ENCODE measurements at regions not wholly inside any gene's neighbourhood (a gene's known extent, or its start where the extent isn't known, plus 50 kb on each side); places are given as distances from the start of the nearest gene placed in this dataset.

DNA sequence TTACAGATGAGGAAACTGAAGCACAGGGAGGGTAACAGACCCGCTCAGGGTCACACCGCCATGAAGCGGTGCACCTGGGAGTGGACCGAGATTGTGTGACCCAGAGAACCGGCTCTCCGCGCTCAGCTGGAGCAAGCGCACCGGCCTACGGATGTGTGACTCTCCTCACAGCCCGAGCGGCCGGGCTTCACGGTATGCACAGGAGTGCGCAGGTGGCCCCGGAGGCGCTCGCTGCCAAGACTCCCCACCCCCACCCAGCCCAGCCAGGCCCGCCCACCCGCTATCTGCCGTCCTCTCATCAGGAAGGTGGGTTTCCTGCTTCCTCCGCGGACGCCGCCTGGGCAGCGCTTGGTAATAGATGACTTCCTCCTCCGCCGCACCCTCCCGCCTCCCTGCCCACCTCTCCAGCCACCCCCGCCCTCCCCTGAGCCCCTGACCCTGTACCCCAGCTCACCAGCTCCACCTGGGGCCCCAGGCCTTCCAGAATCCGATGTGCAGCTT, 110.7 kb downstream of the NCOR2 start:
- peak; percentile 61 for DNase-seq

DNA sequence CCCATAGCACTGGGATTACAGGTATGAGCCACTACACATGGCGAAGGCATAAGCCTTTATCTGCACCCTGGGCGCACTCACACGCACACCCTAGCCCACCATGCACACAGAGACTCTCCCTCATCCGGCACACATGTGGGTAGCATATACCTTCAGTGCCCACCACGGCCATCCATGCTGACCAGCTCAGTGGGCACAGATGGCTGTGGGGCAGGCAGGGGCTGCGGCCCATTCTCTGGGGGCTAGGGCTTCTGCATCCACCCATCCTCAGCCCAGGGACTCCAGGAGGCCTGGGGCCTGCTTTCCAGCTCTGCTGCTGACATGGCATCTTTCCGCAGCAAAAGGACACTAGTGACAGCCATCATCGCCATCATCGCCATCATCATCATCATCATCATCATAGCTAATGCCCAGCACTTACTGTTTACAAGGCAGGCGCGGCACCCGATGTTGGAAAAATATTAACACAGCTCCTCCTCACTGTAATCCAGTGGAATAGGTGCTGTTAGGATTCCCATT, 111.2 kb downstream of the NCOR2 start:
- no peak for DNase-seq

DNA sequence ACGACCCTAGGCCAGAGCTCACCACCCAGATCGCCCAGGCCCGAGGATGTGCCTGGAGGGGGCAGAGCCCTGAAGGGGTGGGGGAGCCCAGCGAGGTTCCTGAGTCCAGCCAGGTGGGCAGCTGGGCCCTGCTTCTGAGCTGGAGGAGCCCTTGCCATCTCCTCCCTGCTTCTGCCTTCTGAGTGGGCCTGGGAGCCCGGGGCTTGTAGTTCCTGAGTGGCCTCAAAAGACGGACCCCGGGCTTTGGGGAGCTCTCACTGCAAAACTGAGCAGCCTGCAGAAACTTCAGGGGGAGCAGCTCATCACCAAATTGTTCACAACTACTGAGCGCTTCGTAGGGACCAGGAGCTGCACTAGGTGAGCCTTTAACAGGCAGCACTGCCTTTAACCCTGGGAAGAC, 112.1 kb downstream of the NCOR2 start:
- DNase-seq: no peak

DNA sequence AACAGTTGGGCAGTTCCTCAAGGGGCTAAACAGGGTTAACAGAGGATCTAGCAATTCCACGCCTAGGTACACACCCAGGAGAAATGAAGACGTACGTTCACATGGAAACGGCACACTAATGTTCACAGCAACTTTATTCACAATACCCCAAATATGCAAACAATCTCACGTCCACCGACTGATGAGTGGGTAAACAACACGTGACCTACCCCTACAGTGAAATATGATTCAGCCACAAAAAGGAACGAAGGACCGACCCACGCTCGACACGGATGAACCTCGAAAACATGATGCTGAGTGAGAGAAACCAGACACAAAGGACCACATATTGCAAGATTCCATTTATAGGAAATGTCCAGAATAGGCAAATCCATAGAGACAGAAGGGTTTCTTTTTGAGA, 112.7 kb downstream of the NCOR2 start:
- no peak for DNase-seq

DNA sequence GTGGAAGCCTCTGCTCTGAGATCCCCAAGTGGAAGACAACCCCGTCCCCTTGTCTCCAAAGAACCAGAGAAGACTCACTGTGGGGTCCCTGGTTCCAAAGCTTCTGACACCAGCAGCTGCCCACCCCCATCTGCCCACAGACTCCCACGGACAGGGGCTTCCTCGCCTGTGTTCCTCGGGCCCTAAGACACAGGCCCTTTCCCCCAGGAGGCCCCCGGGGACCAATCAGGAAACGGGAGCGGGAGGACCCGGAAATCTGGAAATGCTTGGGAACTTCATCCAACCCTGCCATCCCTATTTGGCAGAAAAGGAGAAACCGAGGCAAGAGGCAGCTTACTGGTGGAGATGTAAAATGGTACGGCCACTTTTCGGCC, 113.1 kb downstream of the NCOR2 start:
- DNase-seq: no peak

DNA sequence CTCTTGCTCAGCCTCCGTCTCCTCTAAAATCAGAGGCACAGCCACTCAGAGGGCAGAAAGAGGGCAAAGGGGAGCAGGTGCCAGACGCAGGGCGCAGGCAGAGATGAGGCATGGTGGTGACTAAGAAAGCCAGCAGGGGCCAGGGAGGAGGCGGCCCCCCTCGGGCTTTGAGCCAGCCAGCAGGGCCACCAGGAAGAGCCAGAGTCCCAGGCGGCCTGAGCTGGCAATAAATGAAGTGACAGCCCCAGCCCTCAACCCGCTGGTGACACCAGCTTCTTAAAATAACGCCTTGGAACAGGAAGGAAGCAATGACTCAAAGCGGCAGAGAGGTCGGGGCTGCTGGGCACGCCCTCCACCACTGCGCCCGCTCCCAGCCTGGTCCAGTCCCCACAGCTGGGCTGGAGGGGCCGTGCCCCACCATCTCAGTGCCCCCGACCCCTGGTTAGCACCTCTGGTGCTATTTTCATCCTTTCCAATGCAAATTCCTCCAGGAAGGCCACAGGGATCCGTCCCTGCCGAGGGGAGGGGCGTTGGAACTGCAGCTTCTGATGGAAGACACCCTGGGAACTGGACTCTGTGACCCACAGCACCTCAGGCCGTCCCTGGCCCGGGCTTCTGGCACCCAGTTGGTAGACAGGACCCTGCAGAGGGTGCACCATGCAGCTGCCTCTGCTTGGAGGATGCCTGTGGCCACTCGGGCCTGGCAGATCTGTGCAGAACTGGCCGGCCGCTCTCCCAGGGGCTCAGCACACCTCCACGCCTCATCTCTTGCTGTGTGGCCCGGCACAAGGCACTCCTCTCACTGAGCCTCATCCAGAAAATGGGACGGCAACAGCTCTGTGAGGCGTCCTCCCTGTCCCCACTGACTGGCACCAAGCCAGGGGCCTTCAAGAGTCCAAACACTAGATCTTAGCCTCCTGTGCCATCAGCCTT, 113.7 kb downstream of the NCOR2 start:
- peak; percentile 90 for DNase-seq

DNA sequence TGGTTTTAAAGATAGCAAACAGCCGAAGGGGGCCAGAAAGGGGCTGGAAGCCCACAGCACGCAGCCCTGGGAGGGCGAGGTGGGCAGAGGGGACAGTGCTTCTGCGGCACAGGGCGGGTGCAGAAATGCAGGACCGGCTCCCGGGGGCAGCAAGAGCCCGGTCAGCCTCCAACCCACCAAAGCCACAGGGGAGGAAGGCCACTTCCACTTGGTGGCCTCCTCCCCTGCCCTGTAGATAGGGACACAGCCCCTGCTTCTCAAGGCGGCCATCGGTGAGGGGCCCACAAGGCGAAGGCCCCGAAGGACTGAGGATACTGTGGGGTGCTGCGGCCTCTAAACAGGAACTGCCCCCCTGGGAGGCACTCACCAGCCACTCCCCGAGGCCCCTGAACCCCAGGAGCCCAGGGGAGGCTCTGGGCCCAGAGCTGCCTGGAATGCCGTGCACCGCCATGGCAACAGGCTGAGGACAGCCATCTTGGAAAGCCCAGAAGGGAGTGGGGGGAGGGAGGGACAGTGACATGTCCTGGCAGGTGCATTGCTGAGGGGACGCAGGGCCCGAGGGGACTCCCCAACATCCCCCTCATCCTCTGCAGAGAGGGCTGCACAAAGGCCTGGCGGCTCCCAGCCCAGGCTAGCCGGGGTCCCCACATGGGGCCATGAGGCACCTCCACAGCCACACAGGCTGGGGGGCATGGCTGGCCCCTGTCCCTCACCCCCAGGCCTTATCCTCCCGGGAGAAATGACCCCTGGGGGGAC, 114.7 kb downstream of the NCOR2 start:
- DNase-seq: no peak

DNA sequence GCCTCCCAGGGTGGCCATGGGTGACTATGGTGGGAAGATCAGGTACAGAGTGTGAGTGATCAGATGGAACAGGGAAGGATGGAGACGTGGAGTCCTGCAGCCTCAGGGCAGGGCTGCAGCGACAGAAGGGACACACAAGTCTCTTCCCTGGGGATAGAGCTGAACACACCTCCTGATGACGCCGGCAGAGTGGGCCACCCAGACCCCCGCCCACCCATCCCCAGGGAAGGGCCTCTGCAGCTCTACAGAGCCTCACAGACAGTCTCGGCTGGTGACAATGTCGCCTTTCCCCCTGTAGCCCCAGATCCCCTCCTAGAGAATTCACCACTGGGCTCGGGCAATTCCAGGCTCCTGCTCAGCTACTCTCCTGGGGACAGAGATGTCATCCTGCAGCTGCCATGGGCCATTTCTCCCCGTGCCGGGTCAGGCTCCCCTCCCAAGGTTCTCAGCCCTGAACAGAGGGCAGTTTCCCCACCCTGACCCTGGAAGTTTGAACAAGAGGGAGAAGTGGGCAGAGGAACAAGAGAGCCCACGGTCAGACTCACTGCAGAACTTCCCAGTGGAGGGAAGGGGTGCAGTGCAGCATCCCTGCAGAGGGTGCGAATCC, 115.7 kb downstream of the NCOR2 start:
- no peak for DNase-seq

DNA sequence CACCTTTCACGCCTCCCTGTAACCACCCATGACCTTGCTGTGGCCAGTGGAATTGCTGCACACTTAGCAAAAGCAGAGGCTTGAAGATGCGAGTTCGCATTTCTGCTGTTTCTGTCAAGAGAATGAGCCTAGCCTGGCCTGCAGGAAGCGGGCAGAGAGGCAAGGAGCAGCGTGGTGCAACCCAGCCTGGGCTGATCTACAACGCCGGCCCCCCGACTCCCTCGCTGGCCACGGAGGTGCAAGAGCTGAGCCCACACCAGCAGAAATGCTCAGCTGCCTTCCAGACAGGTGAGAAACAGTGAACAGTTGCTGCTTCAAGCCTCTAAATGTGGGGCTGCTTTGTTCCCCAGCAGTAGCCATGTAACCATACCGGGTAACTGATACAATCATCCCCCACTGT, 116.4 kb downstream of the NCOR2 start:
- DNase-seq: no peak

DNA sequence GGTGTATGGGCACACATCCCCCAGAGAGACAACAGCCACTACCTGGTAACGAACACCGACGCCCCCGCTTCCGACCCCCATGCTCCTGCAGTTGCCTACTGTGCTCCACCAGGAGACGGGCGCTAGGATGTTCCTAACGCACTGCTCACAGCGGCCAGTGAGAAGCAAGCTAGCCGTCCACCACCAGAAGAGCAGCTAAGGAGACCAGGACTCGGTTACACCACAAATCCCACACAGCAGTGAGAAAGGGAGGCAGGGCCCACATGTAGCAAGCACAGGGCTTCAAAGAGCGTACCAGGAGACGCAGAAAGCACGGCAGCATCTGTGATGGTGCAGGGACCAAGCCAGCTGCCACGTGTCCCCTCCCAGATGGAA, 117.0 kb downstream of the NCOR2 start:
- no peak for DNase-seq

DNA sequence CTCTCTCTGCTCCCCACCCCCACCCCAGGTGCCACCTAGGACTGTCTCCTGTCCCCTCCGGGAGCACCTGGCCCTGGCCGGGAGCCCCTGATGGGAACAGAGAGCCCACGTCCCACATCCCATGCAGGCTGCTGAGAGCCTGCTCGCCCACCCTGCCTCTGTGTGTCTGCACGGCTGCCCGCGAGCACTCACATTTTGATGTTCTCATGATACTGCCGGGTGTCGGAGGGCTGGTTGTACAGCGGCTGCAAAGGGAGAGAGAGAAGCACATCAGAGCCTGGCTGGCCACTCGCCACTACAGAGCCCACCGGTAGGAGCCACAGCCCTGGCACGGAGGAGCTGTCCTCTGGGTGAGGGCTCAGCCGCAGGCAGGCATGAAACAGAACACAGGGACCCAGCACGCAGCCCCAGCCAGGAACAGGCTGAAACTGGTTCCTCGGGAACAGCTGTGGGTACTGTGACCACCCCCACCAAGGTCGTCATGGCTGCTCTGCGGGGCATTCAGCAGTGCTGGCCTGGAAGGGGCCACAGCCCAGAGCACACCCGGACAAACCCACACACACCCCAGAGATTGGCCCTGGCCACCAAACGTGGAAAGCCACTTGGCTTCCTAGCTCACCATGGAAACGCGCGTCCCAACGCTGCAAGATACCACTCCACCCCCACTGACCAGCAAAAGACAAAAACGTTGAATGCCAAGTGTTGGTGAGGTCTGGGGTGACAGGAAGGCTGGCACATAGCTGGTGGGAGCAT, 117.6 kb downstream of the NCOR2 start:
- no peak for DNase-seq

DNA sequence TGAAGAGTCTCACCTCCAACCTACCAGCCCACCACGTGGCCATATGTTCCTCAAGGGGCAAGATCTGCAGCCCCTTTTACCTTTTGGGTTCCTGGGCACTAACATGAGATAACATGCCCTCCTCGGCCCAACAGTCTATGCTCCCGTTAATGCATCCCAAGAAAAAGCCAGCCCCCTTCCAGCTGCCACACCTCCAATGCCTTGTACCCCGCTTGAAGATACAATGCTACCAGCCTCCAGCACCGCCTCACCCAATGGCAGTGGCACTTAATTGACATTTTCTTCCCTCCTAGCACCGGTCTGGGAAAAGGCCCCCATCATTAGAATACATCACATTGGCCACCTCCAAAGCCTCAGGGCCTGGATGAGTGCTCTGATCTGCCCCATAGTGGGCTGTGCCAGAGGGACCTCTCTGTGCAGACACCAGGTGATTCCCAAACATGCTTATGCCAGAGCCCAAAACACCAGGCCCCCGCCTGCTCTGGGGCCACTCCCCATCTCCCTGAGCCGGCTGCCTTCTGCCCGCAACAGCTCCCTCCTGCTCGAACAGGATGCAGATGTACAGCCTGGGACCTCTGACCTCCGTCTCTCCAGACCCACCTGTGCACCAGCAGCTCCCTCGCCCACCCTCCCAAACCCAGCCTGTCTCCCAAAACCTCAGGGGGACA, 118.3 kb downstream of the NCOR2 start:
- DNase-seq: no peak

DNA sequence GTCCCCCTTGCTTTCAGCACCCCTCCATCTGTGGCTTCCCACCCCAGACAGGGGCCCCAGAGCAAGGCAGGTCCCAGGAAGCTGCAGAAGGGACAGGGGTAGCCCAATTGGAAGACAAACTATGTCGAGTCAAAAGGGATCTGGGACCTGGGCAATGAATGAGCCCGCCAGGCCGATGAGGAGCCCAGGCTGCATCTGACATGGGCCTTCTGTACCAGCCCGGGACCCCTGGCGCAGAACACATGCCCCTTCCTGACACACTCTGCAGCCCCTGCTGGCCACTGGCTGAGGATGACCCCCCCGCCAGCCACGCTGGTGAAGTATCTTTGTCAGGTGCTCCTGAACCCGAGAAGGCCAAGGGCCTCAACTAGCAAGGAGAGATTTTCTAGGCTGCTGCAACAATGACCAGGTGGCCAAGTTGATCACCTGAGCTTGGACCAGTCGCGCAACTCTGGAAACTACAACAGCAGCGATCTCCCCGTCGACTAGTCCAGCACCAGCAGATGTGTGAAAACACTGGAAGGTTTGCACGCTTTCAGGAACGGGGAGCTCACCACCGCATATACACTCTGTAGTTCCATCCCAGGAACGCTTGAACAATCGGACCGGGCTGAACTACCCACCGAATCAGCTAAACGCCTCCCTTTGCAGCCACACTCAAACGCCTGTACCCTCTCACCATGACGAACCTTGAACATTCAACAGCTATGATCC, 119.0 kb downstream of the NCOR2 start:
- no peak for DNase-seq

DNA sequence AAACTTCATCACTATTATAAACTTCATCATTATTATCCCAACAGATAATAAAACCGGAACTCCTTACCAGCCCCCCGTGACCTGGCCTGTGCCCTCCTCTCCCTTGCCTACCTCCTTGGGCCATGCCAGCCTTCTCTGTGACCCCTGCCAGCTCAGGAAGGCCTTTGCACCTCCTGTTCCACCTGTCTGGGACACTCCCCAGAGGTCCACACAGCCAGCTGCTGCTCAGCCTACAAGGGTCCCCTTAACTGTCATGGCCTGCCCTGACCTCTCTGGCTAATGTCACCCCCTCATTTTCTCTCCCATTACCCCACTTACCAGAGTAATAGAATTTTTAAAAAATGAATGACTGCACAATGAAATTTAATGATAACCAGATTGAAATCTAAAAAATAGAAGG, 121.0 kb downstream of the NCOR2 start:
- no peak for DNase-seq

DNA sequence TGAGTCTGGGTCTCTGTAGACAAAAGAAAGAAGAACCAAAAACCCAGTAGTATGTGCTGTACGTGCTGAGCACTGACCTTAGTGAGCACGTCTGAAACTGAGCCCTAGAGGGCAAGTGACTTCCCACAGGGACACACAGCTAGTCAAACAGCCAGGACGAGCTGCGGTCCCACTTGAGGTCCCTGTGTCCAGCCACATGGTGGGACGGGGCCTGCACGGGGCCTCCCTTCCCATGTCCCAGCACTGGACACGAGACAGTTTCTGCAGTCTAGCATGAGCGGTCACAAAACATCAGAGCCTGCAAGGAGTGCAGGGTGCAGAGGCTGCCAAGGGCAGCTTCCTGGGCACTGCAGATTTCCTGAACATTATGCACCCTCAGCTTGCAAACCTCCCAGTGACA, 121.6 kb downstream of the NCOR2 start:
- DNase-seq: no peak

DNA sequence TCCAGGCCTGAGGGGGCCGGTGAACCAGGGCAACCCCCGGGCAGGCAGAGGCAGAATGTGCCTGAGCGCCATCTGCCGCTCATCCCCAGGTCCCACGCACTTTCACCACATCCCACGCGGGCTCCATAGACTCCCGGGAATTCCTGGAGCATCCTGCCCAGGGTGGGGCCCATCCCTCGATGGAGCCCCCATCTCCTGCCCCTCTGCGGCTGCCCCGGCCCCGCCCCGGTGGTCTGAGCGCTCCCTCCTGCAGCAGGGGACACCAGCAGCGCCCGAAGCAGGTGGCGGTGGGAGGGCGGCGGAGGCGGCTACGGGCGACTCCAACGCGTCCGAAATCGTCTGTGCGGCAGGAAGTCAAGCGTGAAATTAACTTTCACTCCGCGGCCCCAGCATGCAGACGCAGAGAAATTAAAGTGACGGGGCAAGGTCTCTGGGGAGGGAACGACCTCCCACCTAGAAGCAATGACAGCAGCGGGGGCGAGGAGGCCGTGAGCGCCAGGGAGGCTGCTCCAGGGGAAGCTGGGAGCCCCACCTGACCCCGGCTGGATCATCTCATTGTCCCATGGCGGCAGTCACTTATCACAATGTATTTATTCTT, 122.2 kb downstream of the NCOR2 start:
- DNase-seq: no peak

DNA sequence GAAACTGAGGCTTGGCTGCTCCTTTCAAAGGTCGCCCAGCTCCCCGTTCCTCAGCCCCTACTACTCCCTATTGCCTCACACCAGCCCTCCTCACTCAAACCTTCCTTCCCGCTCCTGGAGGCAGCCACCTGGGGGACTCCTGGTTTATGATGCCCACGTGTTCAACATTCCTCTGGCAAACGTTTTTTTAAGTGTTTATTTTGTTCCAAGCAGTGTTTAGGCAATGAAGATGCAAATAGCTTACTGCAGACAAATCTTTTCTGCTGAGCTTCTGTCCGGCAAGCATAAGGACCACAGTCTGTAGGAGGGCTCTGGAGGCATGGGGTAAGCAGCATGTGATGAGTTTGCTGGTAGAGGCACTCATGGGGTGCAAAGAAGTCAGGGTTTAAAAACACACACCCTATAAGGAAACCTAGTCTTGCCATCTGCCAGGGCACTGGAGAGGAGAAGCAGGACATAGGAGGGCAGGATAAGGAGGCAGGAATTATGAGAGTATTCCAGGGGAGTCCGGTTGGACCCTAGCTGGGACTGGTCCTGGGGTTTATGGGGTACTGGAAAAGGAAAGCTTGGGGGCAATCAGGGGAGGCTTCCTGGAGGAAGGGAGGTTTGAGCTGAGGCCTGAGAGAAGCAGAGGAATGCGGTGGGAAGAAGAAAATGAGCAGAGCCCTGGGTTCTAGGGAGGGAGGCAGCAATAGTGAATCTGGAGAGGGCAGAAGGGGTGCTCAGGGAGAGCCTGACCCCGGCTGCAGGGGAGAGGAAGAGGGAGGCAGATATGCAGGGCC, 123.3 kb downstream of the NCOR2 start:
- DNase-seq: no peak

DNA sequence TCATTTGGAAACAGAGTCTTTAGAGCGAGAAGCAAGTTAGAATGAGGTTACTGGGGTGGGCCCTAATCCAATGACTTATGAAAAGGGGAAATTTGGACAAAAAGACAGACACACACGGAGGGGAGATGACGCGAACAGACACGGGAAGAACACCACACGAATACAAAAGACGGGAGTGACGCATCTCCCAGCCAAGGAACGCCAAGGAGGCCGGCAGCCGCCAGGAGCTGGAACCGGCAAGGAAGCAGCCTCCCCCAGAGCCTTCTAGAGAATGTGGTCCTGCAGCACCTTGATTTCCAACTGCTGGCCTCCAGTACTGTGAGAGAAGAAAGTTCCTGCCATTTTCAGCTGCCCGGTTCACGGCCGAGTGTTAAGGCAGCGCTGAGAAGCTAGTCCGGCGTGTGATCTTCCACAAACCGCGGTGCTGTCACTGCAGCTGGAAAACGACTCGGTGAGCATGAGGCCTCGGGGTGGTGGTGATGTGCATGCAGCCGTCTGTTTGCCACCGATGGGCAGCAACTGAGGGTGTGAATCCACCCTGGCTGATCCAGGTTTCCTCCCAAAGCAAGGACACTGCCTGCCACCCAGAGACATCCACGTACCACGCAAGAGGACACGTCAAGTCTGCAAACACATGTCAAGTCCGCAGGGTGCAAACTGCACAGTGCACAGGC, 124.5 kb downstream of the NCOR2 start:
- DNase-seq: no peak

DNA sequence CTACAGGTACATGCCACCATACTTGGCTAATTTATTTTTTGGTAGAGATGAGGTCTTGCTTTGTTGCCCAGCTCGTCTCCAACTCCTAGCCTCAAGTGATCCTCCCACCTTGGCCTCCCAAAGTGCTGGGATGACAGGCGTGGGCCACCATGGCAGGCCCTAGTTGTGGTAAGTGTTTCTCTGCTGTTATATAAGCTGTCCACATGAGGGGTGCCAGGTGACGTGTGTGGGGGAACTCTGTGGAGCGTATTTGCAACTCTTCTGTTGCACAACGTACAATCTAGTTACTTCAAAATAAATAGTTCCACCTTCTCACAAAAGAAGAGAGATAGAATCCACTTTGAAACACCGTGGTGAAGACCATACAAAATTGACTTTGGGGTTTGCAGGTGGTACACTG, 125.1 kb downstream of the NCOR2 start:
- no peak for DNase-seq
